ENCODE measurements at regions not wholly inside any gene's neighbourhood (a gene's known extent, or its start where the extent isn't known, plus 50 kb on each side); places are given as distances from the start of the nearest gene placed in this dataset.

- Histone ChIP-seq H3K27ac (peak overlapping the region in 1 of 2 donors; percentile 44), H3K4me3 (peak overlapping the region in 2 of 3 donors; percentile 3 to 44), H3K36me3 (no peaks in the 10 kb centered on the region), H3K4me1 (no peaks in the 10 kb centered on the region), H3K27me3 (no peaks in the 10 kb centered on the region), H3K9me3 (no peaks in the 10 kb centered on the region)
- no peak for DNase-seq (ENCODE audit: low spot score in 2 of 2)
- no peak for TF ChIP-seq CTCF (IDR thresholded peaks at IDR 0.05)
- no peak for TF ChIP-seq POLR2AphosphoS5 (IDR thresholded peaks at IDR 0.05)
- TF ChIP-seq POLR2A (IDR thresholded peaks at IDR 0.05): no peak
- intact Hi-C loops (cut with DNase I; ENCODE audit: low total_unique reads): no loop called here
These were observed 476.4 kb downstream of the UQCRFS1 start for GRCh38 chr19:28736528-28736927.

- H3K27ac ChIP-seq: no peak overlapping the region
- TF ChIP-seq POLR2AphosphoS5 (IDR thresholded peaks at IDR 0.05) (no peak), POLR2A (IDR thresholded peaks at IDR 0.05) (no peak), CTCF (IDR thresholded peaks at IDR 0.05) (no peak)
- no peak overlapping the region for H3K4me3 ChIP-seq
- no peaks in the 10 kb centered on the region for H3K4me1 ChIP-seq
- DNase-seq (ENCODE audit: low spot score in 2 of 2): no peak
- no peaks in the 10 kb centered on the region for H3K9me3 ChIP-seq
- intact Hi-C loops (cut with DNase I; ENCODE audit: low total_unique reads): no loop called here
- H3K27me3 ChIP-seq: peaks cover 0 to 23% of the 10 kb centered on the region in 2 donors
- no peaks in the 10 kb centered on the region for H3K36me3 ChIP-seq
These were observed 481.4 kb downstream of the UQCRFS1 start for GRCh38 chr19:28731577-28731976.

GRCh38 chr19:28730791-28731512 lies 482.0 kb downstream of the UQCRFS1 start:
- peaks cover 0 to 26% of the 10 kb centered on the region in 2 donors for H3K27me3 ChIP-seq
- no peak overlapping the region for H3K27ac ChIP-seq
- H3K4me3 ChIP-seq: no peak overlapping the region
- DNase-seq (ENCODE audit: low spot score in 2 of 2): no peak
- intact Hi-C loops (cut with DNase I; ENCODE audit: low total_unique reads): no loop called here
- no peaks in the 10 kb centered on the region for H3K9me3 ChIP-seq
- no peaks in the 10 kb centered on the region for H3K4me1 ChIP-seq
- no peaks in the 10 kb centered on the region for H3K36me3 ChIP-seq
- TF ChIP-seq POLR2A (IDR thresholded peaks at IDR 0.05) (no peak), POLR2AphosphoS5 (IDR thresholded peaks at IDR 0.05) (no peak), CTCF (IDR thresholded peaks at IDR 0.05) (no peak)

GRCh38 chr19:28727480-28728159 lies 485.3 kb downstream of the UQCRFS1 start:
- H3K27ac ChIP-seq: no peak overlapping the region
- intact Hi-C loops (cut with DNase I; ENCODE audit: low total_unique reads): no loop called here
- no peaks in the 10 kb centered on the region for H3K36me3 ChIP-seq
- no peak for DNase-seq (ENCODE audit: low spot score in 2 of 2)
- no peaks in the 10 kb centered on the region for H3K9me3 ChIP-seq
- TF ChIP-seq CTCF (IDR thresholded peaks at IDR 0.05) (no peak), POLR2AphosphoS5 (IDR thresholded peaks at IDR 0.05) (no peak), POLR2A (IDR thresholded peaks at IDR 0.05) (no peak)
- H3K4me3 ChIP-seq: peak overlapping the region in 2 of 3 donors; percentile 4 to 25
- H3K4me1 ChIP-seq: no peaks in the 10 kb centered on the region
- peaks cover 0 to 26% of the 10 kb centered on the region in 2 donors for H3K27me3 ChIP-seq
